ENCODE measurements at regions not wholly inside any gene's neighbourhood (a gene's known extent, or its start where the extent isn't known, plus 50 kb on each side); places are given as distances from the start of the nearest gene placed in this dataset.

- TF ChIP-seq GATA2 (IDR thresholded peaks at IDR 0.05; ENCODE audit: low read depth, low read length), result no peak
- TF ChIP-seq GATA3 (IDR thresholded peaks at IDR 0.05; ENCODE audit: low read depth, low read length), result no peak
Observed at GRCh38 chr15:93477188-93477587, 388.2 kb upstream of the RGMA start.

Data from SH-SY5Y (cell line).